Smooth muscle cell (in vitro differentiated cells): ENCODE measurements at regions not wholly inside any gene's neighbourhood (a gene's known extent, or its start where the extent isn't known, plus 50 kb on each side); places are given as distances from the start of the nearest gene placed in this dataset.

ENCODE experiments used
- DNase-seq: peaks from one replicate; lab custom pipeline; 2025; ENCODE audit not compliant: unreplicated experiment; lab: John Stamatoyannopoulos, UW
- H2AFZ ChIP-seq: fragments of 200-600 bp; sonication (generic); 2 replicates; pipeline ENCODE4 v1.6.0; 2016; ENCODE audit warnings: antibody characterized with exemption, low read depth, mild to moderate bottlenecking
- H3F3A ChIP-seq: fragments of 200-600 bp; sonication (generic); 2 replicates; pipeline ENCODE4 v1.6.0; 2017; ENCODE audit warnings: antibody characterized with exemption, low read depth
- H3K27ac ChIP-seq: fragments of 200-600 bp; sonication (generic); 2 replicates; pipeline ENCODE4 v1.5.1; 2016; ENCODE audit warnings: low read depth, mild to moderate bottlenecking
- H3K27me3 ChIP-seq: fragments of 200-600 bp; sonication (generic); 2 replicates; pipeline ENCODE4 v1.6.1; 2016; ENCODE audit warnings: low read depth, mild to moderate bottlenecking
- H3K36me3 ChIP-seq: fragments of 200-600 bp; sonication (generic); 2 replicates; pipeline ENCODE4 v1.5.1; 2016; ENCODE audit warnings: low read depth
- H3K4me1 ChIP-seq: fragments of 200-600 bp; sonication (generic); 2 replicates; pipeline ENCODE4 v1.5.1; 2016; ENCODE audit warnings: low read depth
- H3K4me2 ChIP-seq: fragments of 200-600 bp; sonication (generic); 2 replicates; pipeline ENCODE4 v1.6.0; 2016; ENCODE audit warnings: mild to moderate bottlenecking
- H3K4me3 ChIP-seq: fragments of 200-600 bp; sonication (generic); 2 replicates; pipeline ENCODE4 v1.5.1; 2016; ENCODE audit warnings: mild to moderate bottlenecking
- H3K79me2 ChIP-seq: fragments of 200-600 bp; sonication (generic); 2 replicates; pipeline ENCODE4 v1.6.0; 2016; ENCODE audit warnings: low read depth, mild to moderate bottlenecking
- H3K9ac ChIP-seq: fragments of 200-600 bp; sonication (generic); 2 replicates; pipeline ENCODE4 v1.6.0; 2016; ENCODE audit warnings: low read depth
- H3K9me3 ChIP-seq: fragments of 200-600 bp; sonication (generic); replicated peaks from 2 replicates; pipeline ENCODE4 v1.5.1; 2016; ENCODE audit warnings: low read depth
- H4K20me1 ChIP-seq: fragments of 200-600 bp; sonication (generic); 2 replicates; pipeline ENCODE4 v1.6.0; 2016; ENCODE audit warnings: low read depth
- CTCF ChIP-seq: fragments of 200-600 bp; sonication (generic); IDR thresholded peaks from 2 replicates; pipeline ENCODE4 v1.5.1; 2017; ENCODE audit warnings: borderline replicate concordance, mild to moderate bottlenecking, antibody characterized with exemption; ENCODE audit not compliant: insufficient read depth, poor library complexity, severe bottlenecking
- WGBS: methylation state at CpG from one replicate; pipeline ENCODE4 v1.1.7; 2016; ENCODE audit warnings: low lambda C conversion rate; 5-methylcytosine and 5-hydroxymethylcytosine counted together

DNA sequence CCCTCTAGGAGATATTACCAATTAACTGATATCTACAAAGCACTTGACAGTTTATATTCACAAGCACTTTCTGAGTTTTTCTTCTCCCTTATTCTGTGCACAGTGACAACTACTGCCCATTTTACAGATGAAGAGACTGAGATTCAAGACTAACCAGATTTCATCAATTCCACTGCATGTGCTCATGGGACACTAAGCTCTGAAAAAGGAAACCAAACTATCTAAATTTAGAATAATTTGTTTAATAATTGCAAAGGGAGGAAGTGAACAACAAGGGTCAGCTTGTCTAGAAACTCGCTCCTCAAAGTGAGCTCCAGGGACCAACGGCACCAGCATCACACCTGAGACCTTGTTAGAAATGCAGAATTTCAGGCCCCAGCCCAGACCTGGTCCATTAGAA is 50.8 kb upstream of the MYLIP start:
- H3F3A ChIP-seq = no peaks in the 10 kb centered on the region
- 96% methylated on average over 2 of the region's 2 CpGs for WGBS
- no peaks in the 10 kb centered on the region for H3K9me3 ChIP-seq
- H3K36me3 ChIP-seq = no peaks in the 10 kb centered on the region
- H3K4me2 ChIP-seq = no peak overlapping the region
- no peak for DNase-seq
- H3K4me3 ChIP-seq = no peak overlapping the region
- no peak overlapping the region for H2AFZ ChIP-seq
- H3K9ac ChIP-seq = no peak overlapping the region
- TF ChIP-seq CTCF = no peak
- H3K27me3 ChIP-seq = no peaks in the 10 kb centered on the region
- no peaks in the 10 kb centered on the region for H3K79me2 ChIP-seq
- H3K4me1 ChIP-seq = no peaks in the 10 kb centered on the region
- no peaks in the 10 kb centered on the region for H4K20me1 ChIP-seq
- H3K27ac ChIP-seq = no peak overlapping the region

- Histone ChIP-seq H3K4me1 (no peaks in the 10 kb centered on the region), H3K4me3 (no peak overlapping the region), H2AFZ (no peak overlapping the region), H4K20me1 (no peaks in the 10 kb centered on the region), H3K9ac (no peak overlapping the region), H3K79me2 (no peaks in the 10 kb centered on the region), H3K9me3 (no peaks in the 10 kb centered on the region), H3K27ac (no peak overlapping the region), H3K27me3 (no peaks in the 10 kb centered on the region), H3K4me2 (no peak overlapping the region), H3K36me3 (no peaks in the 10 kb centered on the region), H3F3A (no peaks in the 10 kb centered on the region)
- WGBS = 97% methylated on average over 7 of the region's 7 CpGs
- no peak for TF ChIP-seq CTCF
- no peak for DNase-seq
Measured at GRCh38 chr6:16069671-16070070, 59.2 kb upstream of the MYLIP start.

GRCh38 chr6:16069222-16069621 is 59.7 kb upstream of the MYLIP start:
- no peak for DNase-seq
- no peaks in the 10 kb centered on the region for H3F3A ChIP-seq
- H4K20me1 ChIP-seq = no peaks in the 10 kb centered on the region
- H3K4me2 ChIP-seq = no peak overlapping the region
- H3K9ac ChIP-seq = no peak overlapping the region
- TF ChIP-seq CTCF = no peak
- no peaks in the 10 kb centered on the region for H3K79me2 ChIP-seq
- 97% methylated on average over 28 of the region's 39 CpGs for WGBS
- H3K27me3 ChIP-seq = no peaks in the 10 kb centered on the region
- no peak overlapping the region for H3K27ac ChIP-seq
- no peaks in the 10 kb centered on the region for H3K4me1 ChIP-seq
- H3K36me3 ChIP-seq = no peaks in the 10 kb centered on the region
- no peaks in the 10 kb centered on the region for H3K9me3 ChIP-seq
- no peak overlapping the region for H3K4me3 ChIP-seq
- H2AFZ ChIP-seq = no peak overlapping the region

DNA sequence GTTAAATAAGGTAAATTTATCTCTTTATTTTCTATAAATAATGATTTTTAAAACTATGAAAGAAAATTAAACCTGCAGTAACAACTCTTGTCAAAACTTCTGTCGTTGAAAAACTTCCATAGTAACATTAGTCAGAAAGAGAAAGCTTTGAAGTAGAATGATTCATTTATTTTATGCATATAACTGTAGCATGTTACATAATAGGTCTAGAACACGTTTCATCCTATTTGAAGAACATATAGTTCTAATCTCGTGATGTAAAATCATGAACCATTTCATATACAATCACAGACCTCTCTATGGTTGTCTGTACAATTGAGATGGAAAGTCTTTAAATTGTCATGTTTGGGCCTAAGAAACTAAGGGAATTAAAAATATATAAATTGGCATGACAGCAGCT is 61.3 kb upstream of the MYLIP start:
- Histone ChIP-seq H2AFZ (no peak overlapping the region), H3K9ac (no peak overlapping the region), H4K20me1 (no peaks in the 10 kb centered on the region), H3K36me3 (no peaks in the 10 kb centered on the region), H3F3A (no peaks in the 10 kb centered on the region), H3K27me3 (no peaks in the 10 kb centered on the region), H3K9me3 (no peaks in the 10 kb centered on the region), H3K4me1 (no peaks in the 10 kb centered on the region), H3K27ac (no peak overlapping the region), H3K4me3 (no peak overlapping the region), H3K4me2 (no peak overlapping the region), H3K79me2 (no peaks in the 10 kb centered on the region)
- WGBS = 91% methylated on average over 3 of the region's 3 CpGs
- no peak for TF ChIP-seq CTCF
- DNase-seq = no peak
